ENCODE measurements at regions not wholly inside any gene's neighbourhood (a gene's known extent, or its start where the extent isn't known, plus 50 kb on each side); places are given as distances from the start of the nearest gene placed in this dataset.
"Not testable (repeated sequence)": the region's sequence is repeated elsewhere in the genome, so short reads cannot be mapped to it uniquely, and the experiment has no call there.

GRCh38 chr14:43155258-43155657, 1351.8 kb downstream of the FSCB start:
- Mint-ChIP-seq H3K4me3 (no peak overlapping the region), H3K27me3 (no peaks in the 10 kb centered on the region), H3K27ac (no peak overlapping the region), H3K36me3 (no peaks in the 10 kb centered on the region), H3K4me1 (no peaks in the 10 kb centered on the region), H3K9me3 (peaks cover 3% of the 10 kb centered on the region)
- no peak for DNase-seq

GRCh38 chr14:43147485-43147884, 1359.6 kb downstream of the FSCB start:
- Mint-ChIP-seq H3K9me3 (no peaks in the 10 kb centered on the region), H3K4me1 (no peaks in the 10 kb centered on the region), H3K27me3 (no peaks in the 10 kb centered on the region), H3K4me3 (no peak overlapping the region), H3K27ac (no peak overlapping the region), H3K36me3 (no peaks in the 10 kb centered on the region)
- no peak for DNase-seq

GRCh38 chr14:43145361-43145760, 1361.7 kb downstream of the FSCB start:
- no peaks in the 10 kb centered on the region for H3K36me3 Mint-ChIP-seq
- H3K4me1 Mint-ChIP-seq: no peaks in the 10 kb centered on the region
- DNase-seq: no peak
- H3K9me3 Mint-ChIP-seq: no peaks in the 10 kb centered on the region
- H3K27ac Mint-ChIP-seq: no peak overlapping the region
- no peaks in the 10 kb centered on the region for H3K27me3 Mint-ChIP-seq
- no peak overlapping the region for H3K4me3 Mint-ChIP-seq

GRCh38 chr14:43143106-43143505, 1364.0 kb downstream of the FSCB start:
- Mint-ChIP-seq H3K4me3 (no peak overlapping the region), H3K27me3 (no peaks in the 10 kb centered on the region), H3K9me3 (no peaks in the 10 kb centered on the region), H3K4me1 (no peaks in the 10 kb centered on the region), H3K36me3 (no peaks in the 10 kb centered on the region), H3K27ac (no peak overlapping the region)
- DNase-seq: no peak

- no peak for DNase-seq
- Mint-ChIP-seq H3K27me3 (no peaks in the 10 kb centered on the region), H3K4me1 (no peaks in the 10 kb centered on the region), H3K36me3 (no peaks in the 10 kb centered on the region), H3K9me3 (no peaks in the 10 kb centered on the region), H3K27ac (no peak overlapping the region), H3K4me3 (no peak overlapping the region)
Measured at GRCh38 chr14:43141636-43142191, 1365.4 kb downstream of the FSCB start.

GRCh38 chr14:43140453-43140852, 1366.6 kb downstream of the FSCB start:
- no peak for DNase-seq
- H3K4me1 Mint-ChIP-seq: no peaks in the 10 kb centered on the region
- H3K27me3 Mint-ChIP-seq: no peaks in the 10 kb centered on the region
- no peaks in the 10 kb centered on the region for H3K9me3 Mint-ChIP-seq
- no peaks in the 10 kb centered on the region for H3K36me3 Mint-ChIP-seq
- H3K4me3 Mint-ChIP-seq: no peak overlapping the region
- no peak overlapping the region for H3K27ac Mint-ChIP-seq

GRCh38 chr14:43135877-43136411, 1371.1 kb downstream of the FSCB start:
- Mint-ChIP-seq H3K27ac (no peak overlapping the region), H3K36me3 (no peaks in the 10 kb centered on the region), H3K4me1 (no peaks in the 10 kb centered on the region), H3K4me3 (no peak overlapping the region), H3K9me3 (peaks cover 5% of the 10 kb centered on the region), H3K27me3 (no peaks in the 10 kb centered on the region)
- DNase-seq: no peak

GRCh38 chr14:43132441-43132840, 1374.6 kb downstream of the FSCB start:
- Mint-ChIP-seq H3K27me3 (no peaks in the 10 kb centered on the region), H3K4me3 (no peak overlapping the region), H3K27ac (no peak overlapping the region), H3K36me3 (no peaks in the 10 kb centered on the region), H3K4me1 (no peaks in the 10 kb centered on the region), H3K9me3 (peaks cover 5% of the 10 kb centered on the region)
- DNase-seq: no peak

GRCh38 chr14:43128429-43128828, 1378.7 kb downstream of the FSCB start:
- not testable (repeated sequence) for H3K27ac Mint-ChIP-seq, DNase-seq, H3K4me3 Mint-ChIP-seq, H3K4me1 Mint-ChIP-seq, H3K36me3 Mint-ChIP-seq, H3K9me3 Mint-ChIP-seq, H3K27me3 Mint-ChIP-seq

- not testable (repeated sequence) for H3K27me3 Mint-ChIP-seq, H3K4me1 Mint-ChIP-seq, H3K9me3 Mint-ChIP-seq, DNase-seq, H3K27ac Mint-ChIP-seq, H3K4me3 Mint-ChIP-seq, H3K36me3 Mint-ChIP-seq
Measured at GRCh38 chr14:43127874-43128273, 1379.2 kb downstream of the FSCB start.

GRCh38 chr14:43123544-43123943, 1383.5 kb downstream of the FSCB start:
- Mint-ChIP-seq H3K4me3 (no peak overlapping the region), H3K9me3 (peaks cover 2% of the 10 kb centered on the region), H3K36me3 (no peaks in the 10 kb centered on the region), H3K4me1 (no peaks in the 10 kb centered on the region), H3K27me3 (no peaks in the 10 kb centered on the region), H3K27ac (no peak overlapping the region)
- no peak for DNase-seq

- Mint-ChIP-seq H3K36me3 (no peaks in the 10 kb centered on the region), H3K27ac (no peak overlapping the region), H3K4me1 (no peaks in the 10 kb centered on the region), H3K27me3 (no peaks in the 10 kb centered on the region), H3K4me3 (no peak overlapping the region), H3K9me3 (peaks cover 2% of the 10 kb centered on the region)
- no peak for DNase-seq
Measured at GRCh38 chr14:43119672-43120071, 1387.4 kb downstream of the FSCB start.

- no peak overlapping the region for H3K4me3 Mint-ChIP-seq
- no peak overlapping the region for H3K27ac Mint-ChIP-seq
- H3K9me3 Mint-ChIP-seq: peaks cover 2% of the 10 kb centered on the region
- H3K27me3 Mint-ChIP-seq: no peaks in the 10 kb centered on the region
- no peak for DNase-seq
- no peaks in the 10 kb centered on the region for H3K4me1 Mint-ChIP-seq
- H3K36me3 Mint-ChIP-seq: no peaks in the 10 kb centered on the region
Measured at GRCh38 chr14:43116341-43116740, 1390.7 kb downstream of the FSCB start.

- H3K36me3 Mint-ChIP-seq: no peaks in the 10 kb centered on the region
- H3K4me3 Mint-ChIP-seq: no peak overlapping the region
- DNase-seq: no peak
- H3K27ac Mint-ChIP-seq: no peak overlapping the region
- H3K4me1 Mint-ChIP-seq: no peaks in the 10 kb centered on the region
- no peaks in the 10 kb centered on the region for H3K27me3 Mint-ChIP-seq
- H3K9me3 Mint-ChIP-seq: peaks cover 9% of the 10 kb centered on the region
Measured at GRCh38 chr14:43105305-43105704, 1401.8 kb downstream of the FSCB start.

GRCh38 chr14:43090380-43090779, 1416.7 kb downstream of the FSCB start:
- H3K27me3 Mint-ChIP-seq: no peaks in the 10 kb centered on the region
- H3K4me1 Mint-ChIP-seq: no peaks in the 10 kb centered on the region
- H3K4me3 Mint-ChIP-seq: no peak overlapping the region
- no peak for DNase-seq
- H3K36me3 Mint-ChIP-seq: no peaks in the 10 kb centered on the region
- H3K27ac Mint-ChIP-seq: no peak overlapping the region
- peaks cover 8% of the 10 kb centered on the region for H3K9me3 Mint-ChIP-seq

GRCh38 chr14:43087666-43088065, 1419.4 kb downstream of the FSCB start:
- Mint-ChIP-seq H3K4me1 (no peaks in the 10 kb centered on the region), H3K4me3 (no peak overlapping the region), H3K27ac (no peak overlapping the region), H3K9me3 (peaks cover 12% of the 10 kb centered on the region), H3K27me3 (no peaks in the 10 kb centered on the region), H3K36me3 (no peaks in the 10 kb centered on the region)
- DNase-seq: no peak
